GM21723 (cell line): ENCODE measurements at regions not wholly inside any gene's neighbourhood (a gene's known extent, or its start where the extent isn't known, plus 50 kb on each side); places are given as distances from the start of the nearest gene placed in this dataset.

ENCODE experiments used
- ATAC-seq: cut with Tn5 transposase; IDR thresholded peaks from one replicate; pipeline ENCODE4 v1.9.1; 2021; ENCODE audit warnings: mild to moderate bottlenecking, moderate library complexity; ENCODE audit not compliant: unreplicated experiment

- ATAC-seq: no peak
Observed at GRCh38 chr2:7937082-7937481, 744.8 kb upstream of the ID2 start.

- ATAC-seq: no peak
Observed at GRCh38 chr2:7940723-7941122, 741.1 kb upstream of the ID2 start.

- no peak for ATAC-seq
Observed at GRCh38 chr2:7943446-7943845, 738.4 kb upstream of the ID2 start.

GRCh38 chr2:7945026-7945425 is 736.8 kb upstream of the ID2 start:
- ATAC-seq: no peak

GRCh38 chr2:7950035-7950612 is 731.7 kb upstream of the ID2 start:
- ATAC-seq: no peak

GRCh38 chr2:7951001-7951400 is 730.9 kb upstream of the ID2 start:
- no peak for ATAC-seq

GRCh38 chr2:7951490-7951889 is 730.4 kb upstream of the ID2 start:
- no peak for ATAC-seq

GRCh38 chr2:7952046-7952745 is 729.7 kb upstream of the ID2 start:
- ATAC-seq: no peak

GRCh38 chr2:7953195-7953594 is 728.7 kb upstream of the ID2 start:
- no peak for ATAC-seq

GRCh38 chr2:7954234-7954633 is 727.6 kb upstream of the ID2 start:
- no peak for ATAC-seq

GRCh38 chr2:7956126-7956689 is 725.6 kb upstream of the ID2 start:
- no peak for ATAC-seq

GRCh38 chr2:7961550-7961949 is 720.3 kb upstream of the ID2 start:
- ATAC-seq: no peak

GRCh38 chr2:7962161-7962560 is 719.7 kb upstream of the ID2 start:
- ATAC-seq: no peak

GRCh38 chr2:7963787-7964186 is 718.1 kb upstream of the ID2 start:
- ATAC-seq: no peak

GRCh38 chr2:7966032-7966431 is 715.8 kb upstream of the ID2 start:
- no peak for ATAC-seq

GRCh38 chr2:7967707-7968405 is 714.0 kb upstream of the ID2 start:
- ATAC-seq: no peak

- no peak for ATAC-seq
Observed at GRCh38 chr2:7969756-7970515, 711.9 kb upstream of the ID2 start.

GRCh38 chr2:7971248-7971647 is 710.6 kb upstream of the ID2 start:
- no peak for ATAC-seq

GRCh38 chr2:7971841-7972240 is 710.0 kb upstream of the ID2 start:
- no peak for ATAC-seq

- ATAC-seq: no peak
Observed at GRCh38 chr2:7972670-7973069, 709.2 kb upstream of the ID2 start.

- ATAC-seq: no peak
Observed at GRCh38 chr2:7973801-7974480, 707.9 kb upstream of the ID2 start.
